VCaP (cell line): ENCODE measurements at regions not wholly inside any gene's neighbourhood (a gene's known extent, or its start where the extent isn't known, plus 50 kb on each side); places are given as distances from the start of the nearest gene placed in this dataset.
"Not testable (repeated sequence)": the region's sequence is repeated elsewhere in the genome, so short reads cannot be mapped to it uniquely, and the experiment has no call there.

ENCODE experiments used
- H3K27ac ChIP-seq: fragments of 450-650 bp; 2 replicates; pipeline ENCODE4 v1.5.1; 2017
- TF ChIP-seq, protein P1 (sequence below): fragments of 450-650 bp; conservative IDR thresholded peaks from 2 replicates; pipeline ENCODE4 v1.5.1; 2017; ENCODE audit warnings: mild to moderate bottlenecking, moderate library complexity

- H3K27ac ChIP-seq = peak overlapping the region; percentile 65
- TF ChIP-seq, protein P1, sequence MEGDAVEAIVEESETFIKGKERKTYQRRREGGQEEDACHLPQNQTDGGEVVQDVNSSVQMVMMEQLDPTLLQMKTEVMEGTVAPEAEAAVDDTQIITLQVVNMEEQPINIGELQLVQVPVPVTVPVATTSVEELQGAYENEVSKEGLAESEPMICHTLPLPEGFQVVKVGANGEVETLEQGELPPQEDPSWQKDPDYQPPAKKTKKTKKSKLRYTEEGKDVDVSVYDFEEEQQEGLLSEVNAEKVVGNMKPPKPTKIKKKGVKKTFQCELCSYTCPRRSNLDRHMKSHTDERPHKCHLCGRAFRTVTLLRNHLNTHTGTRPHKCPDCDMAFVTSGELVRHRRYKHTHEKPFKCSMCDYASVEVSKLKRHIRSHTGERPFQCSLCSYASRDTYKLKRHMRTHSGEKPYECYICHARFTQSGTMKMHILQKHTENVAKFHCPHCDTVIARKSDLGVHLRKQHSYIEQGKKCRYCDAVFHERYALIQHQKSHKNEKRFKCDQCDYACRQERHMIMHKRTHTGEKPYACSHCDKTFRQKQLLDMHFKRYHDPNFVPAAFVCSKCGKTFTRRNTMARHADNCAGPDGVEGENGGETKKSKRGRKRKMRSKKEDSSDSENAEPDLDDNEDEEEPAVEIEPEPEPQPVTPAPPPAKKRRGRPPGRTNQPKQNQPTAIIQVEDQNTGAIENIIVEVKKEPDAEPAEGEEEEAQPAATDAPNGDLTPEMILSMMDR = no peak
These were observed 141.2 kb downstream of the CSNK2A3 start for GRCh38 chr11:11211888-11212287.

- TF ChIP-seq, protein P1 = no peak
- peak overlapping the region; percentile 65 for H3K27ac ChIP-seq
These were observed 141.9 kb downstream of the CSNK2A3 start for GRCh38 chr11:11211186-11211585.

DNA sequence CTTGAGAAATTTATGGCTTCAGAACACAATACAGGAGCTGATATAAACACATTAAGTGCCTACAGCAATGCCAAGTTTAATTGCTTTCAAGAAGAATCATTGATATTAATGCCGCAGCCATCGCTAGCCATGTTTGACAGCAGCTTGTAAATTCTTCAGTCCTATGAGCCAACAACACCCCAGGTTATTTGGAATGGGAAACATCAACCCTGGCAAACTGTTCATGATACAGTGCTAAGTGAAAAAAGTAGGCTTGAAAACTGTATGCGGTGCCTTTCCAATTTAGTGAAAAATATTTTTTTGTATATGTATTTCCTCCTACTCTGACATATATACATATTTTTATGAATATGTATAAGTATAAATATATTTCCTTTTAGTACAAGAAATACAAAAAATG, 142.6 kb downstream of the CSNK2A3 start:
- TF ChIP-seq, protein P1 = no peak
- no peak overlapping the region for H3K27ac ChIP-seq

DNA sequence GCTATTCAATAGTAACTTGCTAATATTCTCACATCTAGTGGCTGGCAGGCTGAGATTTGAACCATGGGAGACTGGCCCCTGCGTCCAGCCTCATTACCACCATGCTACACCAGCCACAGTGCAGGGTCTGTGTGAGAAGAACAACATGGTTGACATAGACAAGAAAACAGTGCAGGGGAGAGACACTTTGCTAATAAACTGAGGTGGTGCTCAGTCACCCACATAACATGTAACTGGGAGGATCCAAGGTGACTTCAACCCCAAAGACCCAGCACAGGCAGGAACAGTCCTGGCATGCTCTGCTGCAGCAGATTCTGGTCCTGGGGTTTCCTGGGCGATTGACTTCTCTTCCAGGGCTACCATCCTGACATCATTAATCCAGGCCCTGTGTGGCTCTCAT, 143.1 kb downstream of the CSNK2A3 start:
- TF ChIP-seq, protein P1 = no peak
- no peak overlapping the region for H3K27ac ChIP-seq

GRCh38 chr11:11208994-11209393, 144.1 kb downstream of the CSNK2A3 start:
- TF ChIP-seq, protein P1 = no peak
- no peak overlapping the region for H3K27ac ChIP-seq

DNA sequence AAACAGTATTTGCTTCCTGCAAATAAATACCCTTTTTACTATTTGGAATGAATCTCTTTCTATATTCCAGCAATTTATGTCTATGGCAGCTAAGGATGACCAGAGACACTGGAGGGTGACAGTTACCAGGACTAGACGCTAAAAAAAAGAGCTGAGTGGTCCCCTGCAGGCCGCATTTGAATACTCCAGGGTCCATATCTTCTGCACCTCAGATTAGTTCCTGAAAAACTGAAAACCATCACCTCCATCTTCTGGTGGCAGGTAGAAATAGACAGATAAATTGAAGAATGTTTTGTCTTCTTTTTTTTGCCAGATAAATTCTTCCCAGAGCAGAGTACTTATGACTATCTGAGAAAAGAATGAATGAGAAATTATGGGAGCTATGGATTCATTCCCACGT, 145.6 kb downstream of the CSNK2A3 start:
- no peak overlapping the region for H3K27ac ChIP-seq
- TF ChIP-seq, protein P1 = 0 out of 2 replicates have a peak, but pooled peaks have one; percentile 19

DNA sequence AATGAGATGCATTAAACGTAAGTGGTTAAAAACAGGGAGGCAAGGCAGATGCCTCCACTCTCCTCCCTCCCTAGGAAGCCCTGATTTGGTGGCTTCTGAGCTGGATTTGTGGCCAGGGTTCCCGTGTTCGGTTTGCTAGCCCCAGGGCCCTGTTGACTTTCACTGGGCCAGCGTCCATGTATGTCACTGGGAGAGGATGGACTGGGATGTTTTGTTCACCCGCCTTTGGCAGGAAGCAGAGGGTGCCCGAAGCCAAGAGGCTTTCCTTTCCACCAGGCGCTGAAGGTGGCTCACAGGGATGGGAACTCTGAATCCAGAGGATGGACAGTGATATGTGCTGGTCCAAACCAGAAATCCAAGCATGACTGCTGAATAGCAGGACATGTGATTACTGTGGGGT, 146.6 kb downstream of the CSNK2A3 start:
- TF ChIP-seq, protein P1 = no peak
- no peak overlapping the region for H3K27ac ChIP-seq

GRCh38 chr11:11202885-11203284, 150.2 kb downstream of the CSNK2A3 start:
- H3K27ac ChIP-seq = no peak overlapping the region
- TF ChIP-seq, protein P1 = no peak

- not testable (repeated sequence) for H3K27ac ChIP-seq
These were observed 151.7 kb downstream of the CSNK2A3 start for GRCh38 chr11:11201302-11201701.
